Suprapubic skin (tissue), 4 donors: ENCODE measurements at regions not wholly inside any gene's neighbourhood (a gene's known extent, or its start where the extent isn't known, plus 50 kb on each side); places are given as distances from the start of the nearest gene placed in this dataset.

ENCODE experiments used
- DNase-seq, 2 donors: peaks; one replicate each; pipeline ENCODE4 v3.0.0-alpha.2; 2019; ENCODE audit warnings: low spot score in 2 of 2
- H3K27ac ChIP-seq: fragments of 200-600 bp; sonication (generic); one replicate; pipeline ENCODE4 v1.5.1; 2019
- H3K27me3 ChIP-seq: fragments of 200-600 bp; sonication (generic); one replicate; pipeline ENCODE4 v1.5.1; 2019
- H3K36me3 ChIP-seq: fragments of 200-600 bp; sonication (generic); one replicate; pipeline ENCODE4 v1.5.1; 2019
- H3K4me1 ChIP-seq: fragments of 200-600 bp; sonication (generic); one replicate; pipeline ENCODE4 v1.5.1; 2019
- H3K4me3 ChIP-seq: fragments of 200-600 bp; sonication (generic); one replicate; pipeline ENCODE4 v1.5.1; 2019; ENCODE audit warnings: mild to moderate bottlenecking
- H3K9me3 ChIP-seq: fragments of 200-600 bp; sonication (generic); one replicate; pipeline ENCODE4 v1.5.1; 2019
- EP300 ChIP-seq: sonication (generic); formaldehyde crosslinking; IDR thresholded peaks from one replicate; pipeline ENCODE4 v1.6.1; 2017; ENCODE audit warnings: antibody characterized with exemption
- POLR2A ChIP-seq, 2 donors: fragments of 450-650 bp; IDR thresholded peaks; one replicate each; pipeline ENCODE4 v1.6.1; 2017; ENCODE audit warnings: antibody characterized with exemption in 2 of 2, mild to moderate bottlenecking in 2 of 2, moderate library complexity in 2 of 2
- POLR2AphosphoS5 ChIP-seq, 3 donors: sonication (generic); formaldehyde crosslinking; IDR thresholded peaks; one replicate each; pipeline ENCODE4 v1.6.1; 2017; ENCODE audit warnings: antibody characterized with exemption in 3 of 3
- WGBS: methylation state at CpG from one replicate; pipeline ENCODE4 v1.1.5; 2018; 5-methylcytosine and 5-hydroxymethylcytosine counted together
- TF ChIP-seq, protein P1 (sequence below), 2 donors: fragments of 200-600 bp in 1 of 2; fragments of 450-650 bp in 1 of 2; sonication (generic) in 1 of 2; IDR thresholded peaks; one replicate each; pipeline ENCODE4 v1.5.1; 2016 to 2019; ENCODE audit warnings: antibody characterized with exemption in 2 of 2, mild to moderate bottlenecking in 1 of 2, moderate library complexity in 1 of 2

DNA sequence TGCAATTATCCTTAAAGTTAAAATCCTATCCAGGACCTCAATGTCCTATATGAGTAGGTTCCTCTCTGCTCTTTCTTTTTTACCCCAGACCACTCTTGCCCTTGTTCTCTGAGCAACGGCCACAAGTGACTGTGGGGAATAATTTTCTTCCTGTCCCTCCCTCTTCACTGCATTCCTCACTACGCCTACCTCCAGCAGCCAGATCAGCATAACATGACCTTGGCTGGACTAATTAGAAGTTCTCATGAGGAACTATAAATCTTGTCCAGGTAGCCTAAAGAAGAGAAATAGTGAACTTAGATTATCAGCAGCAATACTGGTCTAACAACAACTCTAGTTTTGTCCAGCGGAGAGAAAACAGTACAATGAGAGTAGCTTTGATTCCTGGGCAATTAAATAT lies 643.8 kb upstream of the KLHL29 start:
- no peak overlapping the region for H3K4me3 ChIP-seq
- H3K4me1 ChIP-seq = no peaks in the 10 kb centered on the region
- TF ChIP-seq POLR2A (IDR thresholded peaks at IDR 0.05) = no peak
- no peak for TF ChIP-seq EP300
- no peak for TF ChIP-seq POLR2AphosphoS5 (IDR thresholded peaks at IDR 0.05)
- TF ChIP-seq, protein P1, sequence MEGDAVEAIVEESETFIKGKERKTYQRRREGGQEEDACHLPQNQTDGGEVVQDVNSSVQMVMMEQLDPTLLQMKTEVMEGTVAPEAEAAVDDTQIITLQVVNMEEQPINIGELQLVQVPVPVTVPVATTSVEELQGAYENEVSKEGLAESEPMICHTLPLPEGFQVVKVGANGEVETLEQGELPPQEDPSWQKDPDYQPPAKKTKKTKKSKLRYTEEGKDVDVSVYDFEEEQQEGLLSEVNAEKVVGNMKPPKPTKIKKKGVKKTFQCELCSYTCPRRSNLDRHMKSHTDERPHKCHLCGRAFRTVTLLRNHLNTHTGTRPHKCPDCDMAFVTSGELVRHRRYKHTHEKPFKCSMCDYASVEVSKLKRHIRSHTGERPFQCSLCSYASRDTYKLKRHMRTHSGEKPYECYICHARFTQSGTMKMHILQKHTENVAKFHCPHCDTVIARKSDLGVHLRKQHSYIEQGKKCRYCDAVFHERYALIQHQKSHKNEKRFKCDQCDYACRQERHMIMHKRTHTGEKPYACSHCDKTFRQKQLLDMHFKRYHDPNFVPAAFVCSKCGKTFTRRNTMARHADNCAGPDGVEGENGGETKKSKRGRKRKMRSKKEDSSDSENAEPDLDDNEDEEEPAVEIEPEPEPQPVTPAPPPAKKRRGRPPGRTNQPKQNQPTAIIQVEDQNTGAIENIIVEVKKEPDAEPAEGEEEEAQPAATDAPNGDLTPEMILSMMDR (IDR thresholded peaks at IDR 0.05) = no peak
- H3K27ac ChIP-seq = no peak overlapping the region
- no peaks in the 10 kb centered on the region for H3K36me3 ChIP-seq
- H3K9me3 ChIP-seq = no peaks in the 10 kb centered on the region
- 25% methylated on average over 3 of the region's 3 CpGs for WGBS
- no peaks in the 10 kb centered on the region for H3K27me3 ChIP-seq
- no peak for DNase-seq

DNA sequence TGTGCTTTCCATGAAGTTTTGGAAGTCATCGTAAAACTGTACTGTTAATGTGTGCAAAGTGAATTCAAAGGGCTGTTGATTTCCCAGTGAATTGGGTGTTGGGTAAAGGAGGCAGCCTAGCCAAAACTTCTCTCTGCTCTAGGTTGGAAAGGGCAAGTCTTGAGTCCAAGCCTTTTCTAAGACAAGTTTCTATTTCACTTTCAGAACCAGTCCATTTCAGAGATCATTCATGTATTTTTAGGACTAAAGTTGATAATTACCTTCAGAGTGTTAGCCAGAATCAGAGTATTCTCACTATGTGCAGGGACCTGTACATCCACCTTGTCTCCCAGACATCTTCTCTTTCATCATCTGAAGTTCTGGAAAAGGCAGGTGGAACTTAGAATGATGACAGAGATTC lies 636.1 kb upstream of the KLHL29 start:
- H3K36me3 ChIP-seq = no peaks in the 10 kb centered on the region
- 83% methylated on average over 1 of the region's 1 CpG for WGBS
- H3K27me3 ChIP-seq = no peaks in the 10 kb centered on the region
- no peak for TF ChIP-seq EP300
- no peak for TF ChIP-seq POLR2AphosphoS5 (IDR thresholded peaks at IDR 0.05)
- TF ChIP-seq, protein P1 (IDR thresholded peaks at IDR 0.05) = no peak
- no peak for TF ChIP-seq POLR2A (IDR thresholded peaks at IDR 0.05)
- H3K4me3 ChIP-seq = no peak overlapping the region
- H3K9me3 ChIP-seq = no peaks in the 10 kb centered on the region
- no peak overlapping the region for H3K27ac ChIP-seq
- no peak for DNase-seq
- H3K4me1 ChIP-seq = no peaks in the 10 kb centered on the region

DNA sequence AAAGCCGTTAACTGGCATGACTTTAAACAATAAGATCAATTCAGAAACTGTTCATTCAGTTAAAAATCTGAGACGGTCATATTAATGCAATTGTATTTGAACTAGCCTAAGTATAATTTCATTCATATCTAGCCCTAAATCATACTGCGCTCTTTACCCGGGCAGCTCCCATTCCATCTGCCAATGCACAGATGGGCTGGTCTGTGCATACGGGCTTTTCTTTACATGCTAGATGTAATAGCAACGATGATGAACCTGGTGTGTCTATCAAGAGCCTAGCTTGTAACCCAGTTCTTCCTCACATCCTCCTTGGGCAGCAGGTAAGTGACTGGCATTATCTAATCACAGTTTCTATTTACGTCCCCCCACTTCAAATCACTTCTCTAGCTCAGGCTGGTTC lies 631.5 kb upstream of the KLHL29 start:
- DNase-seq = no peak
- Histone ChIP-seq H3K27ac (no peak overlapping the region), H3K27me3 (no peaks in the 10 kb centered on the region), H3K36me3 (no peaks in the 10 kb centered on the region), H3K4me1 (no peaks in the 10 kb centered on the region), H3K4me3 (no peak overlapping the region), H3K9me3 (no peaks in the 10 kb centered on the region)
- TF ChIP-seq, protein P1 (IDR thresholded peaks at IDR 0.05) = no peak
- TF ChIP-seq EP300 = no peak
- no peak for TF ChIP-seq POLR2A (IDR thresholded peaks at IDR 0.05)
- no peak for TF ChIP-seq POLR2AphosphoS5 (IDR thresholded peaks at IDR 0.05)
- WGBS = 85% methylated on average over 7 of the region's 7 CpGs

DNA sequence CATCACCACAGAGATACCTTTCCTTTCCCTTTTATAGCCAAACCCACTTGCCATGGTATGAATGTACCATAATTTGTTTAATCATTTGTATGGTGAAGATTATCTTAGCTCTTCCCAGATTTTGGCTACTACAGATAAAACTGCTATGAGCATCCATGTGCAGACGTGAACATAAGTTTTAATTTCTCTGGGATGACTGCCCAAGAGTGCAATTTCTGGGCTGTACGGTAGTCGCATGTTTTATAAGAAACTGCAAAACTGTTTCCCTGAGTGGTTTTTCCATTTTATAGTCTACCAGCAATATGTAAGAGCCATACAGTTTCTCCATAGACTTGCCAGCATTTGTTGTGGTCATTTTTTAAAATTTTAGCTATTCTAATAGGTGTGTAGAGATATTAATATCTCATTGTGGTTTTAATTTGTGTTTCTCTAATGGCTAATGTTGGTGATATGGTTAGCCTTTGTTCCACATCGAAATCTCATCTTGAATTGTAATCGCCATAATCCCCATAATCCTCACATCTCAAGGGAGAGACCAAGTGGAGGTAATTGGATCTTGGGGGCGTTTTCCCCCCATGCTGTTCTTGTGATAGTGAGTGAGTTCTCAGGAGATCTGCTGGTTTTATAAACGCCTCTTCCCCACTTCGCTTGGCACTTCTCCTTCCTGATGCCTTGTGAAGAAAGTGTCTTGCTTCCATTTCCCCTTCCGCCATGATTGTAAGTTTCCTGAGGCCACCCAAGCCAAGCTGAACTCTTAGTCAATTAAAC lies 628.5 kb upstream of the KLHL29 start:
- Histone ChIP-seq H3K27ac (no peak overlapping the region), H3K9me3 (no peaks in the 10 kb centered on the region), H3K4me1 (no peaks in the 10 kb centered on the region), H3K27me3 (no peaks in the 10 kb centered on the region), H3K36me3 (no peaks in the 10 kb centered on the region), H3K4me3 (no peak overlapping the region)
- 84% methylated on average over 9 of the region's 9 CpGs for WGBS
- TF ChIP-seq POLR2AphosphoS5 (IDR thresholded peaks at IDR 0.05) (no peak), POLR2A (IDR thresholded peaks at IDR 0.05) (no peak), EP300 (no peak)
- TF ChIP-seq, protein P1 (IDR thresholded peaks at IDR 0.05) = no peak
- DNase-seq = no peak

DNA sequence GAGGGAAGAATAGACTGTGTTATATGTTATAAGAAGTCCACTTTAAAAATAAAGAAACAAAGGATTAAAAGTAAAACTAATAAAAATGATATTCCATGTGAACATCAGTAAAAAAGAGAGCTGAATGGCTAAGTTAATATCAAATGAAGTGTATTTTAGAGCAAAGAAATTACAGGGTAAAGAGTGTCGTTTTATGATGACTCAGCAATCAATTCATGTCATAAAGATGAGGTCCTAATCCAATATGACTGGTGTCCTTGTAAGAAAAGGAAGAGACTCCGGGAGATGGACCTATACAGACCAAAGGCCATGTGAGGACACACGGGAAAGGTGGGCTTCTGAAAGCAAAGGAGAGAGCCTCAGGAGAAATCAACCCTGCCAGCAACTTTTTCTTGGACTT lies 615.5 kb upstream of the KLHL29 start:
- Histone ChIP-seq H3K9me3 (no peaks in the 10 kb centered on the region), H3K4me1 (no peaks in the 10 kb centered on the region), H3K4me3 (no peak overlapping the region), H3K27ac (no peak overlapping the region), H3K27me3 (no peaks in the 10 kb centered on the region), H3K36me3 (no peaks in the 10 kb centered on the region)
- DNase-seq = no peak
- 70% methylated on average over 3 of the region's 3 CpGs for WGBS
- TF ChIP-seq POLR2AphosphoS5 (IDR thresholded peaks at IDR 0.05) (no peak), POLR2A (IDR thresholded peaks at IDR 0.05) (no peak), EP300 (no peak)
- TF ChIP-seq, protein P1 (IDR thresholded peaks at IDR 0.05) = no peak
